ENCODE measurements at regions not wholly inside any gene's neighbourhood (a gene's known extent, or its start where the extent isn't known, plus 50 kb on each side); places are given as distances from the start of the nearest gene placed in this dataset.
"Not testable (repeated sequence)": the region's sequence is repeated elsewhere in the genome, so short reads cannot be mapped to it uniquely, and the experiment has no call there.

- no peaks in the 10 kb centered on the region for H3K27me3 ChIP-seq
- no peaks in the 10 kb centered on the region for H3K36me3 ChIP-seq
- no peak for DNase-seq (ENCODE audit: low read depth in 1 of 2, low spot score in 1 of 2)
- no peaks in the 10 kb centered on the region for H3K9me3 ChIP-seq (ENCODE audit: low read depth)
- TF ChIP-seq CTCF (IDR thresholded peaks at IDR 0.05; ENCODE audit: low read depth, low read length) = no peak
- H3K27ac ChIP-seq = no peak overlapping the region
- no peak overlapping the region for H3K4me3 ChIP-seq
- no peaks in the 10 kb centered on the region for H3K4me1 ChIP-seq (ENCODE audit: low read depth)
These were observed 118.4 kb upstream of the MED14 start for GRCh38 chrX:40853816-40854123.

- Histone ChIP-seq H3K27ac (no peak overlapping the region), H3K4me1 (ENCODE audit: low read depth) (no peaks in the 10 kb centered on the region), H3K27me3 (no peaks in the 10 kb centered on the region), H3K9me3 (ENCODE audit: low read depth) (no peaks in the 10 kb centered on the region), H3K36me3 (no peaks in the 10 kb centered on the region), H3K4me3 (no peak overlapping the region)
- no peak for DNase-seq (ENCODE audit: low read depth in 1 of 2, low spot score in 1 of 2)
- TF ChIP-seq CTCF (IDR thresholded peaks at IDR 0.05; ENCODE audit: low read depth, low read length) = no peak
These were observed 118.9 kb upstream of the MED14 start for GRCh38 chrX:40854242-40854641.

- Histone ChIP-seq H3K4me3 (no peak overlapping the region), H3K4me1 (ENCODE audit: low read depth) (no peaks in the 10 kb centered on the region), H3K9me3 (ENCODE audit: low read depth) (no peaks in the 10 kb centered on the region), H3K27ac (no peak overlapping the region), H3K27me3 (no peaks in the 10 kb centered on the region), H3K36me3 (no peaks in the 10 kb centered on the region)
- no peak for DNase-seq (ENCODE audit: low read depth in 1 of 2, low spot score in 1 of 2)
- no peak for TF ChIP-seq CTCF (IDR thresholded peaks at IDR 0.05; ENCODE audit: low read depth, low read length)
These were observed 120.1 kb upstream of the MED14 start for GRCh38 chrX:40855411-40855810.

- no peak for DNase-seq (ENCODE audit: low read depth in 1 of 2, low spot score in 1 of 2)
- TF ChIP-seq CTCF (IDR thresholded peaks at IDR 0.05; ENCODE audit: low read depth, low read length) = no peak
- Histone ChIP-seq H3K36me3 (no peaks in the 10 kb centered on the region), H3K4me3 (no peak overlapping the region), H3K4me1 (ENCODE audit: low read depth) (no peaks in the 10 kb centered on the region), H3K9me3 (ENCODE audit: low read depth) (no peaks in the 10 kb centered on the region), H3K27ac (no peak overlapping the region), H3K27me3 (no peaks in the 10 kb centered on the region)
These were observed 120.7 kb upstream of the MED14 start for GRCh38 chrX:40855932-40856515.

GRCh38 chrX:40861952-40862554 lies 126.7 kb upstream of the MED14 start:
- not testable (repeated sequence) for H3K4me3 ChIP-seq; H3K27ac ChIP-seq; H3K36me3 ChIP-seq; H3K27me3 ChIP-seq; H3K4me1 ChIP-seq (ENCODE audit: low read depth); H3K9me3 ChIP-seq (ENCODE audit: low read depth); DNase-seq (ENCODE audit: low read depth in 1 of 2, low spot score in 1 of 2)

GRCh38 chrX:40863260-40863659 lies 127.9 kb upstream of the MED14 start:
- H3K27ac ChIP-seq; H3K4me3 ChIP-seq; H3K9me3 ChIP-seq (ENCODE audit: low read depth); H3K4me1 ChIP-seq (ENCODE audit: low read depth); DNase-seq (ENCODE audit: low read depth in 1 of 2, low spot score in 1 of 2); H3K27me3 ChIP-seq; H3K36me3 ChIP-seq: not testable (repeated sequence)

- Histone ChIP-seq H3K4me1 (ENCODE audit: low read depth) (peaks cover 8% of the 10 kb centered on the region), H3K9me3 (ENCODE audit: low read depth) (no peaks in the 10 kb centered on the region), H3K36me3 (no peaks in the 10 kb centered on the region), H3K27me3 (no peaks in the 10 kb centered on the region), H3K27ac (no peak overlapping the region), H3K4me3 (no peak overlapping the region)
- TF ChIP-seq CTCF (IDR thresholded peaks at IDR 0.05; ENCODE audit: low read depth, low read length) = no peak
- DNase-seq (ENCODE audit: low read depth in 1 of 2, low spot score in 1 of 2) = peak in 1 of 2 donors; percentile 12
These were observed 128.3 kb upstream of the MED14 start for GRCh38 chrX:40863671-40864070.

Measured in cardiac muscle cell (in vitro differentiated cells and primary cell).